ENCODE measurements at regions not wholly inside any gene's neighbourhood (a gene's known extent, or its start where the extent isn't known, plus 50 kb on each side); places are given as distances from the start of the nearest gene placed in this dataset.

DNA sequence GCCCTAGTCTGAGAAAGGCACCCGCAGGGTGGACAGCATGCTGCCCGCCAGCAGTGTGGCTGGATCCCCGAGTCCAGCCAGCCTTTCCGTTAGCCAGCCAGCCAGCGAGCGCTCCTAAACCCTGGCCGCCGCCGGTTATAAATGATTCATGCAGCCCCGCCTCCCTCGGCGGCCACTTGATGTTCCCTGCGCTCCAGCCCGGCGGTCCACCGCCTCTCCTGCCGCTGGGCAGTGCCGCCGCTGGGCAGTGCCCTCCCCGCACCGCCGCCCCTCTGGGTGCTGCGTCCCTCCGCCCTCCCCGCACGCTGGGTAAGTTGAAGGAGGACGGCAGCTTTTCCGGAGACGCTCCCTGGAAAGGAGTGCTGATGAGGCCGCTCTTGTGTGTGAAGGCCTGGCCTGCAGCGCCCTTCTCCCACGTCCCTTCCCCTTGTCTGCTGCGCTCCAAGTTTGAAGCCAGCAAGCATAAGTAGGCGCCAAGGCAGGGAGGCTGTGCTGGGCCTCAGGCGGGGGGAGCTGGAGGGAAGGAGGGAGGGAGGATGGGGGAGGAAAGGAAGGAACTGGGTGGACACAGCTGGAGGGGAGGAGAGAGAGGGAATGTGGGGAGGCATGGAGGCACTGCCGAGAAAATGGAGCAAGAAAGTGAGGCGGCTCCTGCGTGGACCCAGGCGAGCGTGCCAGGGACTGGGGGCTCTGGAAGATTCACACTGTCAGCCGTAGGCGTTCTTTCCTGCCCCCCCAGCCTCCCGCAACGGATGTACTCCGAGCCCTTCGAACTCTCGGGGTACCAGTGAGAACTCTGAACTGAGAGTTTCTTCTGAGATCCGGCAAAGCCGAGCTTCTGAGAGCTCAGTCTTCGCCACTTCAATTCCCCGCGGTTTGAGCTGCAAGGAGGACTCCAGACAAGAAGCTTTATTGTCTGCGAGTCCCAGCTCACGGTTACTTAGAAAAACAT lies 131.9 kb downstream of the GLI2 start:
- DNase-seq = peak; percentile 79

DNA sequence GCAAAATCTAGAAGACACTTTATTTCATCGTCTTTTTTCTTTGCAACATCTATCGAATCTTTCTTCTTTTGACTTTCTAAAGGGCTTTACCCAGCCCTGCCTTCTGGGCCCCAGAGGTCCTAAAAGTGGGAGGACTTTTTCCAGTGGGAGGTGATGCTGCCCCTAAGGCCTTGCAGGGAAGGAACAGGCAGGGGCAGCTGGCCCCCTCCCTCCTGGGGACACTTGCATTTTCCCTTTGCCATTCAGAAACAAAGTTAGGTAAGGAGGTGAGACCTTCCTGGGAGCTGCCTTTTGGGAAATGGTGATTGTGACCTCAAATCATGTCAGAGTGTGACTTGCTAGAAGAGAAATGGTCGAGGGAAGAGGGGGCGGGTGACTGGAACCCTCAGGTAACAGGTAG lies 132.7 kb downstream of the GLI2 start:
- DNase-seq = no peak

DNA sequence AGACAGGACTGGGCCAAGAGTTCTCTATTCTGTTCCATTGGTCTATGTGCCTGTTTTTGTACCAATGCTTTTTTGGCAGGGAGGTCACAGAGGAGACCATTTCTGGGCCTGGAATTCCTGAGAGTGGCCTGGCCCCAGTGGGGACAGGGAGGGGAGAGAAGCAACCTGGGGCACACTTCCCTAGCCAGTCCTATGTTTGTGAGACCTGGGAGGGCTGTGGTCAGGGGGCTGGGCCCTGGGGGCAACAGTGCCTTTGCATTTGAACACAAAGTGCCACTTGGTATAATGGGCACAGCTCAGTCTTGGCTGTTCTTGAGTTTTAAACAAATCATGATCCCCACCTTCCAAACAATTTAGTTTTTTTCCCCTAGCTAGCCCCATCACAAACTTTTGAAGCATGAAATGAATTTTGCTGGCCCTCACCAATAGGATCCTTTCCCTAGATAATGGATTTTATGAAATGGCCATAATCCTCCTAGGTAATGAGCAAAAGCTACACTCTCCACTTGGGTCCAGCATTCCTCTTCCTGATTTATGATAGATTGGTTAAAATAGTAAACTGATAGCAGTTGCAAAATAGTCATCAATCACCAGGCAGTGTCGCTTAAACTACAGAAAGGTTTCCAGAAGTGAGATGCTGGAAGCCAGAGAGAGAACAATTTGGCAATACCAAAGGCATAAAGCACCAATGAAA lies 133.5 kb downstream of the GLI2 start:
- DNase-seq = no peak

DNA sequence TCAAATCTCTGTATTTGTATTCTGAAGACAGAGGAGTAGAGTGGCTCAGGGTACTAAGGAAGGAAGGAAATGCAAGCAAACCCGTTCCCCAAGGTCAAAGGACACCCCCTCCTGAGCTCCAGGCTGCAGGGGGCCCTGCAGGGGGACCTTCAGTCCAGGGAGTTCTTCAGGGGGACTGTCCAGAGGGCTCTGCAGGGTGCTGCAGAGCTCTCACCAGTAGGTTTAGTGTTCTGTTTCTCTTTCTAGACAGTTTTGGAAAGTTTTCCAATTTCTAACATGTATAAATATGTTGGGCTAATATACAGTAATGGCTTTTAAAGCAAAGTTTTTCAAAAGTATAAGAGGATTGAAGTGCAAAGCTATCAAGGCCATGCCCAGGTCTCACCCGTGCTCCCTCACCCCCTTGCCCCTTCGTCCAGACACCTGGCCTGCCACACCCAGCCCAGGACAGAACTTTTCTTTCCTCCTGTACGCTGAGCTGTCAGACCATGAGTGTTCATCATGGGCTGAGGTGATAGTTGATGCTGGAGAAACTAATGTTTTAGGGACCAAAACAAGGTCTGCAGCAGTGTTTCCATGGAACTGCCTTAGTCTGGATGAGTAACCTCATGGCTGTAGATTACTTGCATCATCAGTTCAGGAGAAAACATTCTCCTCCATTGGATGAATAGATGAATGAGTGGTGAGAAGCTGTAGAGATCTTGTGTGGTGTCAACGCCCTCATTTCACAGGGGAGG lies 134.2 kb downstream of the GLI2 start:
- no peak for DNase-seq

DNA sequence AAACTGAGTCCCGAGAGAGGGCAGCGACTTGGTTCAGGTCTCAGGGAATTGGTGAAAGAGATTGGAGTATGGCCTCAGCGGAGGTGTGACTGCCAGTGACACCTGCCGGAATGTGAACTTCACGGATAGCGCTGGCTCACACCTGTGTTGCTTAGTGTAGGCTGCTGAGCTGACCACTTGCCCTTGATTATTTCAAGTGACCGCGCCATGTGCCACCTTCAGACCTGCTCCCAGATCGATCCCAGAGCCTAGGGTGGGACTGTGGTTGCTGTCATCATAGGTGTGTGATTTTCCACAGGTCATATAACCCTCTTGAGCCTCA lies 134.8 kb downstream of the GLI2 start:
- DNase-seq = no peak

DNA sequence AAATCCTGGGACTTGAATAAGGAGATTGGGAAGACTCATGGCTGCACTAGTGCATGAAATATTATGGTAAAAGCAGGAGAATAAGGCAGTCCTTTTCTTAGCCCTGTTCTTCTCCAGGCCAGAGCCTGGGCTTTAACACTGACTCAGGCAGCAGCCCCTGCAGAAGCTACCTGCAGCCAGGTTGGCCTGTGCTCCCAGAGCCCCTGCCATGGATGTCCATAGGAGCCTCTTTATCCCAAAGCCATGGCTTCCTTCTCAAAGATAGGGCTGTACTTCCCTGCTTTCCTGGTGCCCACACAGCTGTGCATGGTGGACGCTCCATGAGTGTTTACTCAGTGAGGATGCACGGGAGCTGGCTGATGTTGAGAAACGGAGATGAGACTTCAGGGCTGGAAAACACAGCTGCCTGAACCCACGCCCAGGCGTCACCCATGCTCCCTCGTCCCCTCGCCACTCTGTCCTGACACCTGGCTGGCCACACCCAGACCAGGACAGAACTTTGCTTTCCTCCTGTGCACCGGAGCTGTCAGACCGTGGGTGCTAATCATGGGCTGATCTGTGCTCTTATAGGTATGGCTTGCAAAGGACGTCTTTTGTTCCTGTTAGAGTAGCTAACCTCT lies 135.5 kb downstream of the GLI2 start:
- no peak for DNase-seq

DNA sequence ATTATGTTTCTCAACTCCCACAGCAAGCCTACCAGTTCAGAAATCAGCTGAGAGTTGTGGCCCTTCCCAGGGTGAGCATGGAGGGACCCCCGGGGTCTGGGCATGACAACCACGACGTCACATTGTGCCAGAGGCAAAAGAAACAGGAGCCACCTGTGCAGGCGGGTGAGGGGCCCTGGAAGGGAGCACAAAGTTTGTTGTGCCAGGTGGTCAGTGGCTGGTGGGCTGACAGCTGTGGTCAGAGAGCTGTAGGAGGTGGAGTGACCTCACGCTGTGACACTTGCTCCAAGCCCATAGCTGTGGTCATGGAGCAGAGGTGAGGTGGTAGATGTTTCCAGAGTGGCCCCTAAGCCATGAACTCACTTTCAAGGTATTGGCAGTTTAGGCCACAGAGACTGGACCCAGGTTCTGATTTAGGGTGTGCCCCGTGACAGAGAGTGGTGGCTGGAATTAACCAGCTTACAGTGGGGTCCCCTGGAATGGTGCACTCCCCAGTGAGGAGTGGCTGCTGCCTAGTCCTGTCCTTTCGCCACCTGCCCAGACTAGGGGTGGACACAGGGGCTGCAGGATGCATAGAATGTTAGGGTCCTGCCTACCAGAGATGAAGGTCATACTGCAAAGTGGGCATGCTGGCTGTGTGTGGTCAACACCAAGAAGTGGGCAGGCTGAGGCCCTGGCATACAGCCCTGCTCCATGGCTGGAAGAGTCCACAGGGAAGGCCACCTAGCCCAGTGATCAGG lies 136.4 kb downstream of the GLI2 start:
- DNase-seq = no peak

DNA sequence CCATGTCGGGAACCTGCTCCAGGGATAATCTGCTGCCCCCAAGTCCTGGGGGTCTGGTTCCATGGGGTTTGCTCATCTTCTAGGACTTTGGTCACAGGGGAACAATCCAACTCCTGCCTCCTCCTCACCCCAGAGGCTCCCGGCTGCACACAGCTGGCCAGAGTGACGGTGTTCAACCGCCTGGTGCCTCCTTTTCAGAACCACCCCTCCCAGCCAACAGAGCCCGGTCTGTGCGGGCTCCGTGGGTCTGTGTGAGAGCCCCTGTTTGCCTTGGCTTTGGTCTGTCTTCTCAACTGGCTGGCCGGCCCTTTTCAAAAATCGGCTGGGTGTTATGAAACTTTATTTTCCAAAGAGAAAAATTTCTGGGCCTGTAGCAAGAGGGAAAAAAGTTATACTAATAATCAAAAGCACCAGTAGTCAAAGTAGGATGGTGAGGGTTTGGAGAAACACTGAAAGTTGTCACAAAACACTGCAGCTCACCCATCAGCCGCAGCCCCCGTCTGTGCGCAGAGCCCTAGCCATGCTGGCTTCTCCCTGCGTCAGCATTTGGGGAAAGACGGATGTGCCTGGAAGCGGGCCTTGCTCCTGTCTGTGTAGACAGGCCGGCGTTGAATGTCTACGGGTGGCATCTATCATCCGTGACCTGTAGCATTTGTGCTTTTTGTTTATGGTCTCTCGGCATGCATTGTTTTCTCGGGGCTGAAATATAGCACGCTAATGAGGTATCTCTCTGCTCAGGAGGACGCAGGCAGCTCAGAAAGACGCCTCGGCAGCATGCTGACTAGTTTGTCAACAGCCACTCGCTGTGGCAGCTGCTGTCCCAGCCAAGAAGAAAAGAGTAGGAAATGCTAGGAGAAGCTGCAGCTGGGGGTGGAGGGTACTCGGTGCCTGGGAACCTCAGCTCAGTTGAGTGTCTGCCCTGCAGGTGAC lies 138.6 kb downstream of the GLI2 start:
- DNase-seq = no peak

DNA sequence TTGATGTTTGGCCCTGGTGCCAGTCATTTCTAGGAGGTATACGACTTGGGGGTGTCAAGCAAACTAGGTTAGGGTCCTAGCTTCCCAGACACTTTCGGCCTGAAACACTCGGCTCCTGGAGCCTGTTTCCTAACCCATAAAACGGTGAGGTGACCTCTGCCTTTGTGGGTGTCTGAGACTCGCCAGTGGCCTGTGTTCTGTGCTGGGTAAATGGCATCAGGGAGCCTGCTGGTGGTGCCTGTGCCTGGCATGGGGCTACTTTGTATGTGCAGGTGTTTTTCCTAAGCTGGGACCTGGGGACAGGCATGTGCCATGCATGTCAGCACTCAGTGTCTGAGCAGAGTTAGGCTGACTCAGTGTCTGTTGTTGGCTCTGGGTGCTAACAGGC lies 139.2 kb downstream of the GLI2 start:
- no peak for DNase-seq

DNA sequence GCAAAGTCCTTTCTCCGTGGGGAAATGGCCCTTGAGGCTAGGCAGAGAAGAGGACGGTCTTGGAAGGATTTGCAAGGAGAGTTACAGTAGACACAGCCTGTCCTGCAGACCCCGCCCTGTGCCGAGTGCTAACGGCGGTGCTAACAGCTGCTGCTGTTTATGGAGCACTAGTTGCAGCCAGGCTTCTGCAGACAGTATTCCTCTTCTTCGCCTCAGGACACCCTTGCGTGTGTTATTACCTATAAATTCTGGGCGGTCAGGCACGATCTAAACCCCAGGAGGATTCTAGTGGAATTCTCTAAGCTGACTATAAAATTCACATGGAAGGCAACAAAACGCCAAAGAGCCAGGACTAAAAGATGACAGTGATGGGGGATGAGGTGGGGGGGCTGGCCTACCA lies 139.8 kb downstream of the GLI2 start:
- DNase-seq = no peak

DNA sequence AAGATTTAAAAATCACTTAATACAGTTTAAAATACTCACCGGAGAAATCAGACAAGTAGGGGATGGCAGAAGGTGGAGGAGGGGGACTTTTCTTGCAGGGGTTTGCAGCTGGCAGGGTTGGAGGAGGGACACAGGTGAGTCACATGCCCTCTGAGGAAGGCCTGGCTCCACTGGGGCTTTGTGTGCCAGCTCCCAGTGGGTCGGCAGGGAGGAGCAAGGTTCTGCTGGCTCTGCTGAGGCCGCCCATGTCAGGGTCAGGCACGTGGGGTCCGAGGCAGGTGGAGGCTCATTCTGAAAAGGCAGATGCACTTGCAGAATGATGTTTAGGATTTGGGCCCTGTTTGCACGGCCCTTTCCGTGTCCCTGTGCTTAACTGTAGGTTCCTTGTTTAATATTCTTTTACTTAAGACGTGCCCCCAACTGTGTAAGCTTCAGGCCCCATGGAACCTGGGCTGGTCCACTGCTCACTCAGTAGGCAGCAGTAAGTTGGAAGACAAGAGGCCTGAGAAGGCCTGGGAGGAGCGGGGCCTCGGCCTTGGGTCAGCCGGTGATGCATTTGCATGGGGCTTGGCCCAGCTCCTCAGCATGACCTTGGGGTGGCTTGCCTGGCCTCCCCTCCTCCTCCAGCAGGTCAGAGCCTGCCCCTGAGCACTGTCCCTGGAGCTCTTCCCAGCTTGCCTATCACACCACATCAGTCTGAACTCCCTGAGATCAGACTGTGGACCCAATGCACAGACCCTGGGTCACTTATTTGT lies 141.0 kb downstream of the GLI2 start:
- no peak for DNase-seq

DNA sequence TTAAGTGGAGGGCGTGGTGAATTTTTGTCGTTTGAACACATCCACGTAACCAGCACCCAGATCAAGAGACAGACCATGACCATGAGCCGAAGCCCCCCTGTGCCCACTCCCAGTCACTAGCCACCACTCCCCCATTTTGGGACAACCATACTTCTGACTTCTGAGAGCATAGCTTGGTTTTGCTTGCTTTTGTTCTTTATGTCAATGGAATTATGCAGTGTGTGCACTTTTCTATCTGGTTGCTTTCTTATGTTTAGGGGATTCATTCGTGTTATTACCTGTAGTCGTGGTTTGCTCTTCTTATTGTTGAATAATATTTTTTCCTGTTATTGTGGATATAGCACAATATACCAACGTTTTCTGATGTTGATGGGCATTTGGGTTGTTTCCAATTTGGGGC lies 141.7 kb downstream of the GLI2 start:
- no peak for DNase-seq

DNA sequence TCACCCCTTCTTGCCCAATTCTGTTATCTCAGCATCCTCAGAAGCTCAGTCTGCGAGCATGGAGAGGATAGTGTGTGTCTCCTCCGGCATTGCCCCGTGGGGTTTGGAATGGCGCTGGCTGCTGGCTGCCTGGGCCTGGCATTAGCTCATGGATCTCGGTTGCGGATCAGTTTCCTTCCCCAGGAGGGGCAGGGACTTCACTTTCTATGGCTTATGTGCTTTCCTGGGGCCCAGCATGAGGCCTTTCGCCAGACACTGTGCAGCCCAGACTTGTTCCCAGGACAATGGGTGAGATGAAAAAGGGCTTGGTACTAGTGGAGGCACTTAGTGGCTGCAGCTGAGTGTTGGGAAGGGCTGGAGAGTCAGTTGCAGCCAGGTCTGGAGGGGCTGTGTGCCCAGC lies 143.3 kb downstream of the GLI2 start:
- no peak for DNase-seq

DNA sequence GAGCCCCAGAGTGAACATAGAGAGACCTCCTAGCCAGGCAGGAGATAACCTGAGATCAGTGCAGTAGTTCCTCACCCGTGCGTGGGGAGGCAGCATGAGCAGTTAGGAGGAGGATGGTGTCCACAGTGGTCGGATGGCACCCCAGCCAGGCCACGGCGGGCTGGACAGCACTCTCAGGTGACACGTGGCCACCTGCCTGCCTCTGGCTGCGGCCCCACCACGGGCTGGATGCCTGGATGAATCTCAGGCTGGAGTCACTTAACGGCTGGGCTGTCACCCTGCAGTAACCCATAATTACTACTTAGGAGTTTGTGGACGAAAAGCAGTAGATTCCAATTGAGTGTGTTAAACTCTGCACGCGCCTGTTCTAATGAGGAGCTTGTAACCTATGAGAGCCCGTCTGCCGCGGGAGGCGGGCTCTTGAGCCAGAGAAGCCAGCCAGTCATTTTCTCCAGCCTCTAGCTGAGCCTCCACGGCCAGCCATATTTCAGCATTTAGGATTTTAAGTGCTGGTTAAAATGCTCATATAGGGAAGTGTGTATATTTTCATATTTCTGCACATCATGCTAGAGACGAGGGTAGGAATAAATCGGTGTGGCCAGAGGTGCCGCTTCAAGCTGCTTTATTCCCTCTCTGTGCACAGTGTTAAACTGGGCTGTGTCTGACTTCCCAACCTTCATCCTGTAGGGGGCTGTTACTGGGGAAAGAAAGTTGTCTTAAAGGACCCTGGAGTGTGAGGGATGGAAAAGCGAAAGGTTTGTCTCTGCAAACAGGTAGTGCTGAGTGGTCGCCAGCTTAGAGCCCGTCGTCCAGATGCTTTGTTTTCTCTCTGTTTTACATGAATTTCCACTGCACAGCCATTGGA lies 144.0 kb downstream of the GLI2 start:
- DNase-seq = no peak

DNA sequence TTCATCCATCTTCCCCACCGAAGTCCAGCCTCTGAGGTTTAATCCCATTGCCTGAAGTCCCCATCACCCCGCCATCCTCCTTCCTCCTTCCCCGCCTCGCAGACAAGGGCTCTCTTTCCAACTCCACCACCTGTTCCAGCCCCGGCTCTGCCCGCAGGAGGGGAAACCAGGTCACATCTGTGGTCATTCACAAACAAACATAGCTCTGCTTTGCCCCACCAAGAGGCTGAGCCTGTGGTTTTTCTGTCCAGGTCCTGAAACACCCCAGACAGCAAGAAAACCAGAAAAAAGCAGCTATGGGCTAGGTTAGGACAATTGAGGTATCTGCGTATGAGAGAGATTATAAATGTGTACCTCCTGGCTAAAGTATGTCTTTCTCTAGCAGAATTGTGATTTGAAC lies 144.7 kb downstream of the GLI2 start:
- no peak for DNase-seq

DNA sequence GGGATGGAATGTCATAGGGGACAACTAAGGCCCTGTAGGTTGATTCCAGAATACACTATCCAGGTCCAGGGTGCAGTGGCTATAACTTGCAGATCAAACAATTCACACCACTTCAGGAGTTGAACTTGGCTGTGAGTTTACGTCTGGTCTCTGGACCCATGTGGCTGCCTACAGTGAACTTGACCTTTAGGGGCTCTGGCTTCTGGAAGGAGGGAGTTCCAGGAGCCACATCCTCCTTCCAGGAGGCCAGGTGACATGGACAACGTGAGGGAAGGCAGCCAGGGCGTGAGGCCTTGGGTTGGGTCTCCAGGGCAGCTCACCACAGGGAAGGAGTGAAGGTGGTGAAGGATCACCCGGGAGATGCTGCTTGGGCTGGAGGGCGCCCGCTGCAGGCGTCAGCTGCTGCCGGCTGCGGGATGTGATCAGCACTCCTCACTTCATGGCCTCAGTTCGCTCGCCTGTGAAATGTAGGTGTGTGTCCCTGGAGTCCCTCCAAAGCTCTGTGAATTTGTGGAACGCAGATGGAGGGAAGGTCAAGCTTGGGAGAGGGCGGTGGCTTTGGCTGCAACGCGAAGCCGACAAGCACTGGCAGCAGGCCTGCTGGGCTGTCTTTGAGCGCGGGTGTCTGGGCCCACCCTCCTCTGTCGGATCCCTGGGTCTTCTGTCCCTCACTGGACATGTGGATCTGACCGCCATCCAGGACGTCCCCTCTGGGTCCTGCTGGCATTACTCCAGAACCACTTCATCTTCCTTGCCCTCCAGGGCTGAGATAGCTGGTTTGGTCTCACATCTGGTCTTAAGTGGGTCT lies 146.5 kb downstream of the GLI2 start:
- DNase-seq = no peak

DNA sequence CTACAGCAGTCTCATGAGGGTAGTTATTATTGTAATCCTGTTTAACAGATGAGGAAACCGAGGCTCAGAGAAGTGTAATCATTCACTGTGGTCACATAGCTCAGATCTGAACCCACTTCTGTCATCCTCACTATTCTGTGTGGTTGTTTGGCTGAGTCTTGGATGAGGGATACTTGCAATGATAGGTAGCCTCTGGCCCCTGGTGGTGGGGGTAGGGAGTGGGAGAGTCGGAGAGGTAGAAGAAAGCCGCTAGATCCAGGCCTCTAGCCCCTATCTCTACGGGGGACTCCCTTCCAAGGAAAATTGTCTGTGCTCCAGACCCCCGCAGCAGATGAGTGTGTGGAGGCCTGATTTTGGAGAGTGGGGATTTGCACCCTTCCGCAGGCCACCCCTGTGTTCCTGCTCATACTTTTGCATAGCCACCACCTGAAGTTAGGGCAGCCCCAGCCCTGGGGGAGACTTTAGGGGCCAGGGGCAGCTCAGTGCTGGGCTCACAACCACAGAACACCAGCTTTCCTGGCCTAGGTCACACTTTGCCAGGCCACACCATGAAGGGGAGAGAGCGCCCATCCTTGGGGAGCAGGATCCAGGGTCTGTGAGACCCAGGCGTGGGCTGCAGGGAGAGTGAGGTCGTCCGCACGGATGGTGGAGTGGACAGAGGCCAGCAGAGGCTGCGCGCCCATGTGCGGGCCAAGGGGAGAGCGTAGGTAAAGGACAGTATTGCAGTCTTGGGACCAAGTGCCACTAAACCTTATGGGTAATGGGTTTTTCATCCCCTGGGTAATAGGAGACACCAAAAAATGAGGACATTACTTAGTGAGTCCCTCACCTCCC lies 148.2 kb downstream of the GLI2 start:
- no peak for DNase-seq

Measured in HCEC 1CT (cell line).